ENCODE measurements at regions not wholly inside any gene's neighbourhood (a gene's known extent, or its start where the extent isn't known, plus 50 kb on each side); places are given as distances from the start of the nearest gene placed in this dataset.

DNA sequence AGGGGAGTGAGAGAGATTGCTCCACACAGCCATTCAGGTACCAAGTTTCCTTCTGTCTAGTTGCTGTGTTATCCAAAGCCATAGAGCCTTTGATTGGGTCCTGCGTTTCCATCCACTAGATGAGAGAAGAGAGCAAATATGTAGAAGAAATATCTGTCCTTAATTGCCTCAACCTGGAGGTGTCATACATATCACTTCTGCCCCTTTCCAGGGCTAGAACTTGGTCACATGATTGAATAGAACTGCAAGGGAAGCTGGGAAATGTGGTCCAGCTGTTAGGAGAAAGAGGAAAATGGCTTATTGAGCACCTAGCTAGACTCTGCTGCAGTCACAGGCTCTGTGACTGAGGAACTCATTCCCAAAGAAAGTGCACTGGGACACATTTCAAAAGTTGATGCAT lies 115.6 kb upstream of the JAG1 start:
- H3K9me3 ChIP-seq (ENCODE audit: control insufficient read depth, low read length): no peaks in the 10 kb centered on the region
- no peak for ATAC-seq
- H3K27me3 ChIP-seq (ENCODE audit: control insufficient read depth, insufficient read depth): no peaks in the 10 kb centered on the region
- H3K4me1 ChIP-seq (ENCODE audit: control insufficient read depth, insufficient read depth, low read length): no peaks in the 10 kb centered on the region
- no peak for DNase-seq
- intact Hi-C loops (cut with DNase I): no loop called here
- H3K27ac ChIP-seq (ENCODE audit: low read length): no peak overlapping the region
- H3K4me3 ChIP-seq (ENCODE audit: low read length): no peak overlapping the region
- WGBS: 92% methylated on average over 1 of the region's 1 CpG

DNA sequence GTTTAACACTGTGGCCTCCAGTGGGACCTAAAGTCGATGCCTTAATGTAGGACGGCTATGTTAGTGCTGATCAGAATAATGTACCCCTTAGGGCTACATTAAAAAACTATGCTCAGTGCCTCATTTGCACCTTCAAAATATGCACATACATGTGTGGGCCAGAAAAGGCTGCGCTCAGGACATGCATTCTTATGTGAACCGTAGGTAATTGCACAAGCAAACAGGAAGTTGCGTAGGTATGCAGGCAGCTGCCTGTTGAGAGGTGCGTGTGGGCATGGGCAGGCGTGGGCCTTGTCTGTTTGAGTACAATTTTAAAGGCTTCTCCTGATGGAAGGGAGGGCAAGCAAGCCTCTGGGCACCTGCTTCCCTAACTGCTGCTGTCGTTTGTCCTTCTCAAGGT lies 116.2 kb upstream of the JAG1 start:
- intact Hi-C loops (cut with DNase I): no loop called here
- DNase-seq (no peak), ATAC-seq (no peak)
- Histone ChIP-seq H3K4me3 (ENCODE audit: low read length) (no peak overlapping the region), H3K9me3 (ENCODE audit: control insufficient read depth, low read length) (no peaks in the 10 kb centered on the region), H3K4me1 (ENCODE audit: control insufficient read depth, insufficient read depth, low read length) (no peaks in the 10 kb centered on the region), H3K27ac (ENCODE audit: low read length) (no peak overlapping the region), H3K27me3 (ENCODE audit: control insufficient read depth, insufficient read depth) (no peaks in the 10 kb centered on the region)
- WGBS: 89% methylated on average over 8 of the region's 8 CpGs

- 59% methylated on average over 3 of the region's 3 CpGs for WGBS
- Histone ChIP-seq H3K4me3 (ENCODE audit: low read length) (no peak overlapping the region), H3K4me1 (ENCODE audit: control insufficient read depth, insufficient read depth, low read length) (no peaks in the 10 kb centered on the region), H3K9me3 (ENCODE audit: control insufficient read depth, low read length) (no peaks in the 10 kb centered on the region), H3K27me3 (ENCODE audit: control insufficient read depth, insufficient read depth) (no peaks in the 10 kb centered on the region), H3K27ac (ENCODE audit: low read length) (no peak overlapping the region)
- ATAC-seq (no peak), DNase-seq (no peak)
- intact Hi-C loops (cut with DNase I): no loop called here
Measured at GRCh38 chr20:10792291-10792690, 118.5 kb upstream of the JAG1 start.

- 93% methylated on average over 16 of the region's 16 CpGs for WGBS
- Histone ChIP-seq H3K9me3 (ENCODE audit: control insufficient read depth, low read length) (no peaks in the 10 kb centered on the region), H3K4me3 (ENCODE audit: low read length) (no peak overlapping the region), H3K4me1 (ENCODE audit: control insufficient read depth, insufficient read depth, low read length) (no peaks in the 10 kb centered on the region), H3K27me3 (ENCODE audit: control insufficient read depth, insufficient read depth) (no peaks in the 10 kb centered on the region), H3K27ac (ENCODE audit: low read length) (no peak overlapping the region)
- ATAC-seq (no peak), DNase-seq (no peak)
- intact Hi-C loops (cut with DNase I): no loop called here
Measured at GRCh38 chr20:10793766-10794165, 120.0 kb upstream of the JAG1 start.

DNA sequence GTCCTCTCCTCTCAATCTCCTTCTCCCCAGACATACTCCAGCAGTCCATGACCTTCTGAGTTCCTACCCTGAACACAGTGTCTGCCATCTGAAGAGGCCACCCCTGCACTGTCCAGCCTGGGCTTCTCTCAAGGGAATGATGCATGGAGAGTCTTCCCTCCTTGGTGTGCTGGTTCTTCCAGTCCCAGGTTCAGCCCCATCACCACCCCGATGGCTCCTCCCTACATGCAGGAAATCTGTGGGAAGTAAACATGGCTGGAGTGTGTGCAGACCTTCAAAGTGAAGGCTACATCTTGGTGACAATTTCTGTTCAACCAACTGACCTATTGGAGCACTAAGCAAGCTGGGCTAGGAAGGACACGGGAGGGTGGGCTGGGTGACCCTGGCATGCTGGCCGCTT lies 121.0 kb upstream of the JAG1 start:
- H3K9me3 ChIP-seq (ENCODE audit: control insufficient read depth, low read length): no peaks in the 10 kb centered on the region
- ATAC-seq (no peak), DNase-seq (no peak)
- intact Hi-C loops (cut with DNase I): no loop called here
- no peaks in the 10 kb centered on the region for H3K27me3 ChIP-seq (ENCODE audit: control insufficient read depth, insufficient read depth)
- H3K4me1 ChIP-seq (ENCODE audit: control insufficient read depth, insufficient read depth, low read length): no peaks in the 10 kb centered on the region
- 97% methylated on average over 3 of the region's 3 CpGs for WGBS
- H3K27ac ChIP-seq (ENCODE audit: low read length): no peak overlapping the region
- H3K4me3 ChIP-seq (ENCODE audit: low read length): no peak overlapping the region

DNA sequence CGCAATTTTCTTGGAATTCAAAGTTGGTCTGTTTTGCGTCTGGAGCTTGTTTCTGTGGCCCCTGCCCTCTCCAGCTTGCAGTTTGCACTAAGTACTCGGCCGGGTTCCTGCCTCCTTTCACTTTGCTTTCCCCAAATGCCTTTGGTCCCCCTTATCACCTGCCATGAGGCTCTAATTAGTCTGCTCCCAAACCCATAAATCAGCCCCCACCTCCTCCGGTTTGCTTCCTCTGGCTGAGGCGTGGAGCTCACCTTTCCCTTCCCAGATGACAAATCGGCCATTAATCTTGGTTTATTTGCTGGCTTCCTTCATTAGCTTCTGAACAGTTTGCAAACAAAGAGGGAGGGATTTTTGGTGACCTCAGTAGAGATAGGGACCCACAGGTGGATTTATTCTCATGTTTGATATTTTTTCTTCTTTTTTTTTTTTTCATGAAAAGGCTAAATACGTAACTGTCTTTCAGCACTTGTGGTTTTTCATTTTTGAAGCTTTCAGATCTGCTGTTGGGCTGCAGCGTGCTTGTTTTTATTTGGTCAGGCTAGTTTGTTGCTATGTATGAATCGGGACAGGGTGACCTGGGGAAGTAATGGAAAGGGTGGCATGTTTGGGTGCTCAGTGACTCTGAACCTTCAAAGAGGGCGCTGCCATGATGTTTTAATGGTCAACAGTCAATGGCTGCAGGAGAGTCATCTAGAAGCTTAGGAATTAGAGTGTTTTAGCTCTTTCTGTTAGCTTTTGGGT lies 121.7 kb upstream of the JAG1 start:
- intact Hi-C loops (cut with DNase I): no loop called here
- no peaks in the 10 kb centered on the region for H3K4me1 ChIP-seq (ENCODE audit: control insufficient read depth, insufficient read depth, low read length)
- no peak overlapping the region for H3K27ac ChIP-seq (ENCODE audit: low read length)
- no peaks in the 10 kb centered on the region for H3K9me3 ChIP-seq (ENCODE audit: control insufficient read depth, low read length)
- 80% methylated on average over 11 of the region's 11 CpGs for WGBS
- no peak for ATAC-seq
- no peak overlapping the region for H3K4me3 ChIP-seq (ENCODE audit: low read length)
- DNase-seq: no peak
- no peaks in the 10 kb centered on the region for H3K27me3 ChIP-seq (ENCODE audit: control insufficient read depth, insufficient read depth)

GRCh38 chr20:10798811-10799210 lies 125.0 kb upstream of the JAG1 start:
- H3K27me3 ChIP-seq (ENCODE audit: control insufficient read depth, insufficient read depth): no peaks in the 10 kb centered on the region
- 85% methylated on average over 3 of the region's 3 CpGs for WGBS
- H3K4me3 ChIP-seq (ENCODE audit: low read length): no peak overlapping the region
- no peak for DNase-seq
- H3K9me3 ChIP-seq (ENCODE audit: control insufficient read depth, low read length): no peaks in the 10 kb centered on the region
- no peak for ATAC-seq
- no peak overlapping the region for H3K27ac ChIP-seq (ENCODE audit: low read length)
- no peaks in the 10 kb centered on the region for H3K4me1 ChIP-seq (ENCODE audit: control insufficient read depth, insufficient read depth, low read length)
- intact Hi-C loops (cut with DNase I): no loop called here

- no peak for DNase-seq
- 80% methylated on average over 2 of the region's 2 CpGs for WGBS
- no peak overlapping the region for H3K27ac ChIP-seq (ENCODE audit: low read length)
- H3K4me1 ChIP-seq (ENCODE audit: control insufficient read depth, insufficient read depth, low read length): no peaks in the 10 kb centered on the region
- H3K9me3 ChIP-seq (ENCODE audit: control insufficient read depth, low read length): no peaks in the 10 kb centered on the region
- intact Hi-C loops (cut with DNase I): no loop called here
- no peaks in the 10 kb centered on the region for H3K27me3 ChIP-seq (ENCODE audit: control insufficient read depth, insufficient read depth)
- H3K4me3 ChIP-seq (ENCODE audit: low read length): no peak overlapping the region
- ATAC-seq: no peak
Measured at GRCh38 chr20:10799735-10800134, 125.9 kb upstream of the JAG1 start.

GRCh38 chr20:10800288-10800687 lies 126.5 kb upstream of the JAG1 start:
- Histone ChIP-seq H3K27ac (ENCODE audit: low read length) (no peak overlapping the region), H3K27me3 (ENCODE audit: control insufficient read depth, insufficient read depth) (no peaks in the 10 kb centered on the region), H3K9me3 (ENCODE audit: control insufficient read depth, low read length) (no peaks in the 10 kb centered on the region), H3K4me3 (ENCODE audit: low read length) (no peak overlapping the region), H3K4me1 (ENCODE audit: control insufficient read depth, insufficient read depth, low read length) (no peaks in the 10 kb centered on the region)
- DNase-seq (no peak), ATAC-seq (no peak)
- intact Hi-C loops (cut with DNase I): no loop called here
- WGBS: 90% methylated on average over 6 of the region's 6 CpGs

DNA sequence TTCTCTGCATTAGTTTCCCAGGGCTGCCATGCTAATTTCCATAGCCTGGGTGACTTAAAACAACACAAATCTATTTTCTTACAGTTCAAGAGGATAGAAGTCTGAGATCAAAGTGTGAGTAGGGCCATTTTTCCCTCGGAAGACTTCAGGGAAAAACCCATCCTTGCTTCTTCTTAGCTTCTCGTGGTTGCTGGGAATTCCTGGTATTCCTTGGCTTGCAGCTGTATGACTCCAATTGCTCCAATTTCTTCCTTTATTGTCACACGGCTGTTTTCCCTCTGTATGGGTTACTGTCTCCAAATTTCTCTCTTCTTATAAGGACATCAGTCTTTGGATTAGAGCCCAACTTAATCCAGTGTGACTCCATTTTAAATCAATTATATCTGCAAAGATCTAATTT lies 128.4 kb upstream of the JAG1 start:
- Histone ChIP-seq H3K4me1 (ENCODE audit: control insufficient read depth, insufficient read depth, low read length) (no peaks in the 10 kb centered on the region), H3K4me3 (ENCODE audit: low read length) (no peak overlapping the region), H3K9me3 (ENCODE audit: control insufficient read depth, low read length) (no peaks in the 10 kb centered on the region), H3K27me3 (ENCODE audit: control insufficient read depth, insufficient read depth) (no peaks in the 10 kb centered on the region), H3K27ac (ENCODE audit: low read length) (no peak overlapping the region)
- intact Hi-C loops (cut with DNase I): no loop called here
- DNase-seq (no peak), ATAC-seq (no peak)
- 58% methylated on average over 3 of the region's 3 CpGs for WGBS

- WGBS: 53% methylated on average over 7 of the region's 7 CpGs
- DNase-seq (peak in 1 of 3 donors; percentile 26), ATAC-seq (peak; percentile 44 to 94)
- H3K27me3 ChIP-seq (ENCODE audit: control insufficient read depth, insufficient read depth): no peaks in the 10 kb centered on the region
- H3K4me1 ChIP-seq (ENCODE audit: control insufficient read depth, insufficient read depth, low read length): no peaks in the 10 kb centered on the region
- H3K27ac ChIP-seq (ENCODE audit: low read length): no peak overlapping the region
- intact Hi-C loops (cut with DNase I): no loop called here
- no peak overlapping the region for H3K4me3 ChIP-seq (ENCODE audit: low read length)
- no peaks in the 10 kb centered on the region for H3K9me3 ChIP-seq (ENCODE audit: control insufficient read depth, low read length)
Measured at GRCh38 chr20:10805764-10806163, 132.0 kb upstream of the JAG1 start.

DNA sequence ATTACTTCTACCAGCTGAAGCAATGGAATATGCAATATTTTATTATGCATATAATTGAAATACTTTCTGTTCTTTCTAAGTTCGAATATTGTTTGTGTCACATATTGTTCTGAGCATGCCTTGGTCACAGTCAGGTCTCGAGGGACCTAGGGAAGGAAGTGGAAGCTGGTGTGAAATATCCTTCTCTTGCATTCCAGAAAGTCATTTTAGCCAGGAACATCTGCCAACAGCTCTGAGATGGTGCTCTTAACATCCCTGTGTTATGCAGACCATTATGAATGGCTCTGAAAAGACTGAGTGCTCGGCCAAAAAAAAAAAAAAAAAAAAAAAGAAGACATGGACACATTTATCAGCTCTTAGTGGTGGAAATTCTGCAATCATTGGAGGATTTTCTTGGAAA lies 132.7 kb upstream of the JAG1 start:
- ATAC-seq: peak; percentile 76 to 94
- no peak overlapping the region for H3K27ac ChIP-seq (ENCODE audit: low read length)
- H3K4me1 ChIP-seq (ENCODE audit: control insufficient read depth, insufficient read depth, low read length): no peaks in the 10 kb centered on the region
- WGBS: 24% methylated on average over 3 of the region's 3 CpGs
- intact Hi-C loops (cut with DNase I): no loop called here
- no peaks in the 10 kb centered on the region for H3K9me3 ChIP-seq (ENCODE audit: control insufficient read depth, low read length)
- H3K4me3 ChIP-seq (ENCODE audit: low read length): no peak overlapping the region
- DNase-seq: peak in 2 of 3 donors; percentile 28 to 57
- no peaks in the 10 kb centered on the region for H3K27me3 ChIP-seq (ENCODE audit: control insufficient read depth, insufficient read depth)

Data from right cardiac atrium (tissue), 5 donors.